Stimulated activated CD8-positive, alpha-beta memory T cell treated with anti-CD3 and anti-CD28 coated beads, Interleukin-12 subunit alpha, Interleukin-12 subunit beta, amount 100 ng/mL, for 1 hour (primary cell): ENCODE measurements at regions not wholly inside any gene's neighbourhood (a gene's known extent, or its start where the extent isn't known, plus 50 kb on each side); places are given as distances from the start of the nearest gene placed in this dataset.

Experiments
- DNase-seq: peaks from one replicate; pipeline ENCODE4 v3.0.0-alpha.2; 2020; ENCODE audit warnings: low read depth

GRCh38 chr14:98959410-98959809, 312.6 kb downstream of the BCL11B start:
- DNase-seq = no peak

DNA sequence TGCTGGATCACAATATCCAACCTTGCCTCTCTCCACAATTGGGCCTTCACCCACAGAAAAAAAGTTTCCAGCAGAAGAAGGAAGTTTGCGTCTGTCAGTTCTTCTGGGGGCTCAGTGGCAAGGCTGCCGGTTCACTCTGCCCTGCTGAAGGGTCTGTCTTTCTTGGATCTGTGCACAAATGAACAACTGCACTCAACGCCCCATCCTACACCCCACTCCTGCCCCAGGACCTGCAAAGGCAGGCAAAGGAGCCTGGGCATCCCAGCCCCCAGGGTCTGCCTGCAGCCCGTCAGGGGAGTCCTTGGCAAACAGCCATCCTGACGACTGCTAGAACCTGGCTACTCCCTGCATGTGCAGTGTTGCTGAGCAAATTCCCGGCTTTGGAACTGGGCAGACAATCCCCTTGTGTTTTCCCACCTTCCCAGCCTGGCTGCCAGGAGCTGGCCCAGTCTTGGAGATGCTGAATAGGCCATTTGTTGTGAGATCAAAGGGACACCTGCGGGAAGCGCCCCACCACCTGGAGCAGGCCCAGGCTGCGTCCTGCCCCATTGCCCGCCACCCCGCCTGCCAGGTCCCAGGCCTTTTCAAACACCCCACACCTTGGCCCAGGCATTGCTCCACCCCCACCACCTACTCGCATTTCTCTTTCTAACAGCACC, 311.9 kb downstream of the BCL11B start:
- DNase-seq = no peak

DNA sequence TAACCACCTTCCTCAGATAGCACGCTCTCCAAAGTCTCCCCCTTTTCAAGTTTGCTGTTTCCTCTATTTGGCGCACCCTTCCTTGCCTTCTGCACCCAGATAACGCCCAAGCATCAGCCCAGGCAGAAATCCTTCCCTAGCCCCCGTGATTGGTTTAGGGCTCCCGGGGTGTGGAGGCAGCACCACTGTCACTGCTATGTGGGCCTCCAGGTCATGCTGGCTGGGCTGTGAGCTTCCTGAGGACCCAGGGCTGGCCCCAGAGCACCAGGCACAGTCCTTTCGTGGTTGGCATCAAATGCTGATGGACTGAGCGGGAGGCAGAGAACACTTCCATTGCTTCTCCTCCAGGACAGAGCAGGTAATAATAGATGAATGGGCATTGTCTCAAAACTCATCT, 311.4 kb downstream of the BCL11B start:
- no peak for DNase-seq

DNA sequence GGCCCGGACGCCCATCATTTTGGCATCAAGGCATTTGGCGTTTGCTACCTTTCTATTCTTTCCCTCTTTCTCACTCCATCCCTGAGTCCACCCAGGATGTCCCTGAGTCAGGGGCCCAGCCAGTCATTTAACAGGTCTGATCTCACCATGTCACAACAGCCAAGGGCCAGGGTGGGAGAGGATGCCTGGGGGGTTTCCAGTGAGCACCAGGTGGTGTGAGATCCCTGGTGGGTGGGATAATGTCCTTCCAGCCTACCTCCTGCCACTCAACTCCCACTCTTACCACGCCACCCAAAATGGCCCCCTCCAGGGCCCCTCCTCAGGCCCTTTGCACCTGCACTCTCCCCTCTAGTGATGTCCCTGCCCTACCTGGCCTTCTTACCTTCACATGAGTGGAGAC, 310.8 kb downstream of the BCL11B start:
- DNase-seq = no peak

GRCh38 chr14:98962118-98962517, 309.9 kb downstream of the BCL11B start:
- DNase-seq = no peak

- DNase-seq = no peak
Observed at GRCh38 chr14:98963610-98964009, 308.4 kb downstream of the BCL11B start.

DNA sequence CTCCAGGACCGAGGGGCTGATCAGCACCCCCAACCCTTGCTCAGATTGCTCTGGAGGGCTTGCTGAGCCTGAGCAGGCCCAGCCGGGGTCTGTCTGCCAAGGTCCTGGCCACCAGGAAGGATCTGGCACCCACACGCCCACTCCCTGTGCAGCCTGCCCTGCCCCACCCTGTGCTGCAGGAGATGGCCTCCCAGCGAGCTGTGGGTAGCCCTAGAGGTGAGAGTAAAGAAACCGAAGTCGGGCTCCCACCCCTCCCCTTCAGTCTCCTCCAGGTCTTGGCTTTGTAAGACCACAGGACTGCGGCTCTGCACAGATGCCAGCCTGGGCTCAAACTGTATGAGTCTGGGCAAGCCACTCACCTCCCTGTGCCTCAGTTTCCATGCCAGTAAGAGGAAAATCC, 307.8 kb downstream of the BCL11B start:
- DNase-seq = no peak

DNA sequence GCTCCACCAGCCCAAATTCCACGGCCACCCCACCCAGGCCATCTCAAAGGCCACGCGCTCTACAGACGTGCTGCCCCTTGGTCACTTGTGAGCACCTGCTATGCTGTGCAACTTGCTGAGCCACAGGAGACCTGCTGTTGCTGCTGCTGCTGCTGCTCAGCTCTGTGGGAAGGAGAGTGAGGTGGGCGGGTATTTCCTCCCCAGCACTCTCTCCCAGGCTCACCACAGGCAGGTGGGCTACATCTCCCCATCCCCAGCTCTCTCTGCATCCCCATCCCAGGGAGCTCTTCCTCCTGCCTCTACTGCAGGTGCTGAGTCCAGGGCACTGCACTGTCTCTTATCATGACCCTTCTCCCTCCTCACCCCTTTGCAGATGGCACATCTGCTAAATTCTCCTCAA, 306.9 kb downstream of the BCL11B start:
- DNase-seq = no peak

DNA sequence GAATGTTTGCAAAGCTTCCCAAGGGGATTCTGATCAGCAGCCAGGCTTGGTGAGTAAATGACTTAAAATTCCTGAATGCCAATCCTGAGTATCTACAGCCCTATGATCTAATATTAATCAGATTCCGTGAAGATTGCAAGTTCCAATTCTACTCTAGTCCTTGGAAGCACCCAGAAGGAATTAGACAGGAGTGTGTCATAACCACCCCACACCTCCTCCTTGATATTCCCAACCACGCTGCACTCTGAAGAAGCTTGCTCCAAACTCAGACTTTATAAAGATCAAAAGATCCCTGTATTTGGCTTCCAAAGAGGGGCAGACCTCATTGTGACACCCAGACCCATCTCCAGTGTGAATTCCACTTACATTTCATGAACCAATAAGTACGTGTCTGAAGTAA, 306.0 kb downstream of the BCL11B start:
- DNase-seq = no peak

- DNase-seq = no peak
Observed at GRCh38 chr14:98966475-98967162, 305.4 kb downstream of the BCL11B start.

DNA sequence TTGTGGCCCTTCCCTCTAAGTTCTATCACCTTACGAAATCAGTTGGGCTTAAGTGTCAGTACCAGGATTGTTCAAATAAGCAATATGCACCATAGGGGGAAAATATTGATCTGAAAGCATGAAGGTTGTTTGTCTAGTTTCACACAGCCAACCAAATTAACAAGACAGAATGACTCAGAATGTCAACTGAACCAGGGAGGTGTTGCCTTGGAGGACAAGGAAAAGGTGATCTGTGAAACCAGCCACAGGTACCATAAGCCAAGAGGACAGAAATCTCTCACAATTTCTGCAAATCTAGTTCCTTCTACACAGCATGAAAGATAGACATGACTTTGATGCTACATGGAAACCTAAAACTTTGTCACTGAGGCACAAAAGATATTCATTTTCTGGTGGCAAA, 297.9 kb downstream of the BCL11B start:
- no peak for DNase-seq

DNA sequence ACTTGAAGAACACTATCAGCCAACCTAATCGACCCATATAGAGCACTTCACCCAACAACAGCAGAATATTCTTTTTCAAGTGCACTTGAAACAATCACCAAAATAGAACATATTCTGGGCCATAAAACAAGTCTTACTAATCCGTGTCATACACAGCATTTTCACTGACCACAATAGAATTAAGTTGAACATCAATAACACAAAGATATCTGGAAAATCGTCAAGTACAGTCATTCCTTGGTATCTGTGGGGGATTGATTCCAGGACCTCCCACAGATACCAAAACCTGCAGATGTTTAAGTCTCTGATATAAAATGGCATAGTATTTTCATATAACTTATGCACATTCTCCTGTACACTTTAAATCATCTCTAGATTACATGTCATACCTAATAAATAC, 295.7 kb downstream of the BCL11B start:
- DNase-seq = no peak

DNA sequence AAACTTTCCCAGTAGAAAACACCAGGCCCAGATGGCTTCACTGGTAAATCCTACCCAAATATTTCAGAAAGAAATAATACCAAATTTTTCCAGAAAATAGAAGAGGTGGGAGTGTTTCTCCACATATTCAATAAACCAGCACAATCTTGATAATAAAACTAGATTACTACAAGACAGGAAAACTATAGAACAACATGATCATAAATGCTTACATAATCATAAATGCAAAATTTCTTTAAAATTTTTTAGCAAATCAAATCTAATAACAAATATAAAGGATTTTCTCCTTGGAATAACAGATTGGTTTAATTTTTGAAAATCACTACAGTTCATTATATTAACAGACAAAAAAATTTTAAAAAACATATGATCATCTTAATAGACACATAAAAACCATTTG, 294.5 kb downstream of the BCL11B start:
- DNase-seq = no peak

GRCh38 chr14:98982986-98983385, 289.0 kb downstream of the BCL11B start:
- DNase-seq = no peak

- DNase-seq = no peak
Observed at GRCh38 chr14:98984027-98984718, 287.8 kb downstream of the BCL11B start.

DNA sequence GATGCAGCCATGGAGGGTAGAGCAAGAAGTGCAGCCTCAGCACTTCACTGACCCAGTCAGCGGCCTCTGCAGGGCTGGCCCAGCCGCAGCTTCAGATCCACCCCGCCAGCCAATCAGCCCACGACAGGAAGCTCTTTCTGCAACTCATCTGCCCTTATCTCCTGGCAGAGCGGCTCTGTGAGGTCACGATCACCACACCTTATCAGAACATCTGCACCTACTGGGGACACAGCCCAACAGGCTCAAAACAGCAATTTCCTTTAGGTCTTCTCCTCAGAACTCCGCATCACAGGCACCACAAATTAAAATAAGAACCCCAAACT, 287.3 kb downstream of the BCL11B start:
- DNase-seq = peak; percentile 45

GRCh38 chr14:98993818-98994217, 278.2 kb downstream of the BCL11B start:
- no peak for DNase-seq

- no peak for DNase-seq
Observed at GRCh38 chr14:98994561-98994960, 277.4 kb downstream of the BCL11B start.

GRCh38 chr14:98997526-98998205, 274.3 kb downstream of the BCL11B start:
- DNase-seq = no peak

GRCh38 chr14:98999345-98999744, 272.7 kb downstream of the BCL11B start:
- no peak for DNase-seq

GRCh38 chr14:98999901-99000300, 272.1 kb downstream of the BCL11B start:
- DNase-seq = no peak

- DNase-seq = no peak
Observed at GRCh38 chr14:99001241-99001640, 270.8 kb downstream of the BCL11B start.

- no peak for DNase-seq
Observed at GRCh38 chr14:99003646-99004045, 268.4 kb downstream of the BCL11B start.
